Prostate gland (tissue), 2 donors: ENCODE measurements at regions not wholly inside any gene's neighbourhood (a gene's known extent, or its start where the extent isn't known, plus 50 kb on each side); places are given as distances from the start of the nearest gene placed in this dataset.
"Not testable (repeated sequence)": the region's sequence is repeated elsewhere in the genome, so short reads cannot be mapped to it uniquely, and the experiment has no call there.

Source experiments
- DNase-seq: peaks from one replicate; pipeline ENCODE4 v3.0.0-alpha.2; 2019; ENCODE audit warnings: low spot score
- H3K27ac ChIP-seq, 2 donors: fragments of 200-600 bp; sonication (generic); 2 replicates each; pipeline ENCODE4 v1.5.1; 2017 to 2019
- H3K27me3 ChIP-seq: fragments of 200-600 bp; sonication (generic); replicated peaks from 2 replicates; pipeline ENCODE4 v1.5.1; 2019; ENCODE audit not compliant: insufficient read depth
- H3K36me3 ChIP-seq, 2 donors: fragments of 200-600 bp; sonication (generic); 1 replicate in 1 of 2; 2 replicates in 1 of 2; pipeline versions ENCODE4 v1.5.1 to v1.8.1; 2017 to 2019
- H3K4me1 ChIP-seq: fragments of 200-600 bp; sonication (generic); replicated peaks from 2 replicates; pipeline ENCODE4 v1.5.1; 2019
- H3K4me3 ChIP-seq, 2 donors: fragments of 200-600 bp; sonication (generic); 2 replicates each; pipeline ENCODE4 v1.5.1; 2017 to 2019
- H3K9me3 ChIP-seq: fragments of 200-600 bp; sonication (generic); 2 replicates; pipeline ENCODE4 v1.5.1; 2017
- CTCF ChIP-seq, 4 experiments: fragments of 200-600 bp in 2 of 4; fragments of 450-650 bp in 2 of 4; sonication (generic) in 2 of 4; IDR thresholded peaks; 1 replicate in 3 of 4; 2 replicates in 1 of 4; pipeline ENCODE4 v1.5.1; 2016 to 2019; ENCODE audit warnings: antibody characterized with exemption in 4 of 4, mild to moderate bottlenecking in 2 of 4, moderate library complexity in 2 of 4
- POLR2A ChIP-seq: fragments of 450-650 bp; IDR thresholded peaks from one replicate; pipeline ENCODE4 v1.6.1; 2016; ENCODE audit warnings: antibody characterized with exemption, mild to moderate bottlenecking
- POLR2AphosphoS5 ChIP-seq: sonication (generic); formaldehyde crosslinking; IDR thresholded peaks from one replicate; pipeline ENCODE4 v1.6.1; 2017; ENCODE audit warnings: antibody characterized with exemption
- WGBS: methylation state at CpG from one replicate; pipeline ENCODE4 v1.1.5; 2018; 5-methylcytosine and 5-hydroxymethylcytosine counted together
- intact Hi-C: fragments of 100-400 bp; cut with DNase I; formaldehyde crosslinking; loops from one replicate; pipeline ENCODE4 v1.14.2; 2022

GRCh38 chr3:107464037-107464436 is 58.7 kb upstream of the BBX start:
- WGBS = 58% methylated on average over 2 of the region's 2 CpGs
- no peaks in the 10 kb centered on the region for H3K27me3 ChIP-seq
- no peaks in the 10 kb centered on the region for H3K9me3 ChIP-seq
- H3K27ac ChIP-seq = no peak overlapping the region
- H3K36me3 ChIP-seq = no peaks in the 10 kb centered on the region
- DNase-seq = no peak
- intact Hi-C loops = no loop called here
- H3K4me3 ChIP-seq = no peak overlapping the region
- no peaks in the 10 kb centered on the region for H3K4me1 ChIP-seq
- TF ChIP-seq POLR2A = no peak

GRCh38 chr3:107465064-107465631 is 57.6 kb upstream of the BBX start:
- H3K4me1 ChIP-seq = no peaks in the 10 kb centered on the region
- no peaks in the 10 kb centered on the region for H3K9me3 ChIP-seq
- no peak overlapping the region for H3K27ac ChIP-seq
- 93% methylated on average over 3 of the region's 3 CpGs for WGBS
- no peaks in the 10 kb centered on the region for H3K36me3 ChIP-seq
- DNase-seq = no peak
- TF ChIP-seq POLR2A (no peak), POLR2AphosphoS5 (no peak), CTCF (IDR thresholded peaks at IDR 0.05) (no peak)
- no peaks in the 10 kb centered on the region for H3K27me3 ChIP-seq
- no peak overlapping the region for H3K4me3 ChIP-seq
- intact Hi-C loops = no loop called here

- Histone ChIP-seq H3K4me3 (no peak overlapping the region), H3K36me3 (no peaks in the 10 kb centered on the region), H3K9me3 (no peaks in the 10 kb centered on the region), H3K27me3 (no peaks in the 10 kb centered on the region), H3K4me1 (no peaks in the 10 kb centered on the region), H3K27ac (no peak overlapping the region)
- no peak for DNase-seq
- TF ChIP-seq POLR2A (no peak), CTCF (IDR thresholded peaks at IDR 0.05) (no peak), POLR2AphosphoS5 (no peak)
- WGBS = 83% methylated on average over 1 of the region's 1 CpG
- intact Hi-C loops = no loop called here
These were observed 54.0 kb upstream of the BBX start for GRCh38 chr3:107468782-107469181.

- WGBS = 40% methylated on average over 8 of the region's 8 CpGs
- not testable (repeated sequence) for DNase-seq
These were observed 52.3 kb upstream of the BBX start for GRCh38 chr3:107470496-107470895.

More at GRCh38 chr3:107470496-107470895, 52.3 kb upstream of the BBX start:
- H3K27ac ChIP-seq, H3K4me3 ChIP-seq, H3K9me3 ChIP-seq, H3K27me3 ChIP-seq, H3K36me3 ChIP-seq, H3K4me1 ChIP-seq, intact Hi-C loops: not testable (repeated sequence)
